SK-N-SH (cell line): ENCODE measurements at regions not wholly inside any gene's neighbourhood (a gene's known extent, or its start where the extent isn't known, plus 50 kb on each side); places are given as distances from the start of the nearest gene placed in this dataset.

Source experiments
- CTCF ChIA-PET: fragments of 300-600, 350-600 bp; formaldehyde crosslinking; extraction: SDS; loops from one replicate; lab custom pipeline; 2021; lab: Yijun Ruan, JAX
- POLR2A ChIA-PET: fragments of 350-600 bp; sonication (Branson Sonifier 250); formaldehyde crosslinking; extraction: SDS; loops from one replicate; lab custom pipeline; 2020; ENCODE audit warnings: antibody characterized with exemption, inconsistent platforms; lab: Yijun Ruan, JAX
- DNase-seq: peaks from one replicate; pipeline ENCODE4 v3.0.0; 2012
- H2AFZ ChIP-seq: fragments of 200-600 bp; sonication (generic); 2 replicates; pipeline ENCODE4 v1.8.1; 2016; ENCODE audit warnings: antibody characterized with exemption, mild to moderate bottlenecking, low read depth
- H3F3A ChIP-seq: fragments of 200-600 bp; sonication (generic); replicated peaks from 2 replicates; pipeline ENCODE3; 2016; ENCODE audit warnings: antibody characterized with exemption, mild to moderate bottlenecking; ENCODE audit not compliant: insufficient read depth
- H3K27ac ChIP-seq, 2 experiments: fragments of 200-500 bp in 1 of 2; fragments of 200-600 bp in 1 of 2; sonication (Bioruptor generic) in 1 of 2; sonication (generic), shearing (Covaris generic) in 1 of 2; 2 replicates each; pipeline versions ENCODE4 v1.5.1 to v1.6.1; 2014 to 2016; ENCODE audit warnings: low read depth in 2 of 2, inconsistent platforms in 1 of 2, low read length in 1 of 2, mild to moderate bottlenecking in 1 of 2, mixed read lengths in 1 of 2
- H3K27me3 ChIP-seq: fragments of 200-600 bp; sonication (generic), shearing (Covaris generic); 2 replicates; pipeline ENCODE4 v1.6.1; 2016; ENCODE audit warnings: mixed run types; ENCODE audit not compliant: insufficient read depth
- H3K36me3 ChIP-seq, 2 experiments: fragments of 200-500 bp in 1 of 2; fragments of 200-600 bp in 1 of 2; sonication (Bioruptor generic) in 1 of 2; sonication (generic) in 1 of 2; replicated peaks in 1 of 2; 2 replicates each; pipeline versions ENCODE3 to v1.5.1; 2014 to 2016; ENCODE audit warnings: low read length in 1 of 2, mild to moderate bottlenecking in 1 of 2; ENCODE audit not compliant: insufficient read depth in 2 of 2, control insufficient read depth in 1 of 2
- H3K4me1 ChIP-seq, 2 experiments: fragments of 200-500 bp in 1 of 2; fragments of 200-600 bp in 1 of 2; sonication (Bioruptor generic) in 1 of 2; sonication (generic), shearing (Covaris generic) in 1 of 2; 2 replicates each; pipeline versions ENCODE4 v1.5.1 to v1.6.1; 2014 to 2016; ENCODE audit warnings: low read depth in 1 of 2, low read length in 1 of 2, mixed run types in 1 of 2; ENCODE audit not compliant: insufficient read depth in 2 of 2, control insufficient read depth in 1 of 2
- H3K4me2 ChIP-seq: fragments of 200-600 bp; sonication (generic), shearing (Covaris generic); 2 replicates; pipeline ENCODE4 v1.6.1; 2017; ENCODE audit warnings: mixed run types
- H3K4me3 ChIP-seq, 2 experiments: fragments of 200-500 bp in 1 of 2; fragments of 200-600 bp in 1 of 2; sonication (Bioruptor generic) in 1 of 2; sonication (generic), shearing (Covaris generic) in 1 of 2; 2 replicates each; pipeline versions ENCODE4 v1.5.1 to v1.8.1; 2014 to 2016; ENCODE audit warnings: low read depth in 2 of 2, inconsistent platforms in 1 of 2, low read length in 1 of 2, mild to moderate bottlenecking in 1 of 2, mixed read lengths in 1 of 2, moderate library complexity in 1 of 2
- H3K79me2 ChIP-seq: fragments of 200-600 bp; sonication (generic); 2 replicates; pipeline ENCODE4 v1.8.1; 2017; ENCODE audit warnings: mild to moderate bottlenecking; ENCODE audit not compliant: insufficient read depth
- H3K9ac ChIP-seq: fragments of 200-600 bp; sonication (generic); 2 replicates; pipeline ENCODE4 v1.6.1; 2017; ENCODE audit warnings: mixed run types
- H3K9me2 ChIP-seq: fragments of 200-600 bp; sonication (generic); 2 replicates; pipeline ENCODE4 v1.6.1; 2017; ENCODE audit warnings: mixed run types
- H3K9me3 ChIP-seq: fragments of 200-600 bp; sonication (generic); 2 replicates; pipeline ENCODE4 v1.6.1; 2017; ENCODE audit warnings: mixed run types, mild to moderate bottlenecking, moderate library complexity
- H4K20me1 ChIP-seq: fragments of 200-600 bp; sonication (generic); 2 replicates; pipeline ENCODE4 v1.6.1; 2017; ENCODE audit warnings: mild to moderate bottlenecking, mixed run types; ENCODE audit not compliant: insufficient read depth
- FOSL2 ChIP-seq: IDR thresholded peaks from 2 replicates; pipeline ENCODE4 v1.4.0; 2012; ENCODE audit warnings: low read depth, mild to moderate bottlenecking, moderate library complexity, borderline replicate concordance
- NFIC ChIP-seq: IDR thresholded peaks from 2 replicates; pipeline ENCODE4 v1.4.0; 2012; ENCODE audit warnings: borderline replicate concordance
- NRF1 ChIP-seq: IDR thresholded peaks from 2 replicates; pipeline ENCODE4 v1.6.1; 2012; ENCODE audit warnings: low read depth, mild to moderate bottlenecking, low read length
- POLR2AphosphoS5 ChIP-seq: IDR thresholded peaks from 2 replicates; pipeline ENCODE4 v1.6.1; 2012; ENCODE audit warnings: low read depth, low read length
- RCOR1 ChIP-seq: fragments of 150-350 bp; IDR thresholded peaks from 2 replicates; pipeline ENCODE4 v1.6.1; 2017; ENCODE audit warnings: antibody characterized with exemption, low read length
- RXRA ChIP-seq: IDR thresholded peaks from 2 replicates; pipeline ENCODE4 v1.4.0; 2012; ENCODE audit warnings: low read depth, mild to moderate bottlenecking, borderline replicate concordance
- TEAD4 ChIP-seq: IDR thresholded peaks from 2 replicates; pipeline ENCODE4 v1.4.0; 2012; ENCODE audit warnings: mild to moderate bottlenecking, borderline replicate concordance; ENCODE audit not compliant: insufficient read depth
- WGBS: methylation state at CpG from one replicate; pipeline ENCODE4 v1.1.6; 2017; ENCODE audit warnings: low lambda C conversion rate; 5-methylcytosine and 5-hydroxymethylcytosine counted together
- TF ChIP-seq, protein P1 (sequence below): IDR thresholded peaks from 2 replicates; pipeline ENCODE4 v1.4.0; 2012; ENCODE audit warnings: low read depth, borderline replicate concordance
- TF ChIP-seq, protein P2 (sequence below): fragments of 150-350 bp; IDR thresholded peaks from 2 replicates; pipeline ENCODE4 v1.6.1; 2017; ENCODE audit warnings: antibody characterized with exemption, low read length, low read depth, borderline replicate concordance
- TF ChIP-seq, protein P3 (sequence below): IDR thresholded peaks from 2 replicates; pipeline ENCODE4 v1.6.1; 2012; ENCODE audit warnings: mild to moderate bottlenecking, low read depth, low read length, moderate library complexity

DNA sequence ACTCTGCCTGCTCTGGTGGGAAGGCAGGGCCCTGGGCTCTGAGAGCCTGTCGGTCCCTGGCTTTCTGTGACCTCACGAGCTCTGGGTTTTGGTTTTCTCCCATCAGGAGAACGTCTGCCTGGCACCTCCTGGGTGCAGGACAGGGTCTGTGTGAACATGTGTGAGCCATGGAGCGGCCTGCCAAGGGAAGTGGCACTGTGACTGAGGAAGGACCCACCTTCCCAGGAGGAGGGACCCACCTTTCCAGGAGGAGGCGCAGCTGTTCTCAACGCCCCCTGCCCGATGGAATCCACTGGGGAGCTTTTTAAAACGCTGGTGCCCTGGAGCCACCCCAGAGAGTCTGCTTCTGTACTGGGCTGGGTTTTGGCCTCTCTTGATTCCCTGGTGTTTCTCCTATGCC lies 168.7 kb downstream of the GLI2 start:
- Histone ChIP-seq H3K4me1 (peaks cover 0 to 66% of the 10 kb centered on the region in 2 experiments; a peak in 2 of 4 replicates), H2AFZ (no peak overlapping the region), H3F3A (no peaks in the 10 kb centered on the region), H3K36me3 (no peaks in the 10 kb centered on the region), H3K27ac (peak overlapping the region in 1 of 2 experiments; percentile 97; a peak in 2 of 4 replicates), H3K9ac (no peak overlapping the region), H3K9me2 (no peaks in the 10 kb centered on the region), H4K20me1 (peaks cover 3% of the 10 kb centered on the region; the same call in 1 of the 2 replicates), H3K79me2 (no peaks in the 10 kb centered on the region), H3K4me3 (no peak overlapping the region), H3K4me2 (no peak overlapping the region), H3K27me3 (no peaks in the 10 kb centered on the region), H3K9me3 (no peaks in the 10 kb centered on the region)
- no peak for TF ChIP-seq RXRA
- TF ChIP-seq FOSL2 = no peak
- TF ChIP-seq RCOR1 = no peak
- TF ChIP-seq, protein P1, sequence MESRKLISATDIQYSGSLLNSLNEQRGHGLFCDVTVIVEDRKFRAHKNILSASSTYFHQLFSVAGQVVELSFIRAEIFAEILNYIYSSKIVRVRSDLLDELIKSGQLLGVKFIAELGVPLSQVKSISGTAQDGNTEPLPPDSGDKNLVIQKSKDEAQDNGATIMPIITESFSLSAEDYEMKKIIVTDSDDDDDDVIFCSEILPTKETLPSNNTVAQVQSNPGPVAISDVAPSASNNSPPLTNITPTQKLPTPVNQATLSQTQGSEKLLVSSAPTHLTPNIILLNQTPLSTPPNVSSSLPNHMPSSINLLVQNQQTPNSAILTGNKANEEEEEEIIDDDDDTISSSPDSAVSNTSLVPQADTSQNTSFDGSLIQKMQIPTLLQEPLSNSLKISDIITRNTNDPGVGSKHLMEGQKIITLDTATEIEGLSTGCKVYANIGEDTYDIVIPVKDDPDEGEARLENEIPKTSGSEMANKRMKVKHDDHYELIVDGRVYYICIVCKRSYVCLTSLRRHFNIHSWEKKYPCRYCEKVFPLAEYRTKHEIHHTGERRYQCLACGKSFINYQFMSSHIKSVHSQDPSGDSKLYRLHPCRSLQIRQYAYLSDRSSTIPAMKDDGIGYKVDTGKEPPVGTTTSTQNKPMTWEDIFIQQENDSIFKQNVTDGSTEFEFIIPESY = no peak
- no peak for TF ChIP-seq NRF1
- TF ChIP-seq, protein P2, sequence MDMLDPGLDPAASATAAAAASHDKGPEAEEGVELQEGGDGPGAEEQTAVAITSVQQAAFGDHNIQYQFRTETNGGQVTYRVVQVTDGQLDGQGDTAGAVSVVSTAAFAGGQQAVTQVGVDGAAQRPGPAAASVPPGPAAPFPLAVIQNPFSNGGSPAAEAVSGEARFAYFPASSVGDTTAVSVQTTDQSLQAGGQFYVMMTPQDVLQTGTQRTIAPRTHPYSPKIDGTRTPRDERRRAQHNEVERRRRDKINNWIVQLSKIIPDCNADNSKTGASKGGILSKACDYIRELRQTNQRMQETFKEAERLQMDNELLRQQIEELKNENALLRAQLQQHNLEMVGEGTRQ = no peak
- TF ChIP-seq TEAD4 = no peak
- no peak for TF ChIP-seq NFIC
- no peak for TF ChIP-seq POLR2AphosphoS5
- TF ChIP-seq, protein P3, sequence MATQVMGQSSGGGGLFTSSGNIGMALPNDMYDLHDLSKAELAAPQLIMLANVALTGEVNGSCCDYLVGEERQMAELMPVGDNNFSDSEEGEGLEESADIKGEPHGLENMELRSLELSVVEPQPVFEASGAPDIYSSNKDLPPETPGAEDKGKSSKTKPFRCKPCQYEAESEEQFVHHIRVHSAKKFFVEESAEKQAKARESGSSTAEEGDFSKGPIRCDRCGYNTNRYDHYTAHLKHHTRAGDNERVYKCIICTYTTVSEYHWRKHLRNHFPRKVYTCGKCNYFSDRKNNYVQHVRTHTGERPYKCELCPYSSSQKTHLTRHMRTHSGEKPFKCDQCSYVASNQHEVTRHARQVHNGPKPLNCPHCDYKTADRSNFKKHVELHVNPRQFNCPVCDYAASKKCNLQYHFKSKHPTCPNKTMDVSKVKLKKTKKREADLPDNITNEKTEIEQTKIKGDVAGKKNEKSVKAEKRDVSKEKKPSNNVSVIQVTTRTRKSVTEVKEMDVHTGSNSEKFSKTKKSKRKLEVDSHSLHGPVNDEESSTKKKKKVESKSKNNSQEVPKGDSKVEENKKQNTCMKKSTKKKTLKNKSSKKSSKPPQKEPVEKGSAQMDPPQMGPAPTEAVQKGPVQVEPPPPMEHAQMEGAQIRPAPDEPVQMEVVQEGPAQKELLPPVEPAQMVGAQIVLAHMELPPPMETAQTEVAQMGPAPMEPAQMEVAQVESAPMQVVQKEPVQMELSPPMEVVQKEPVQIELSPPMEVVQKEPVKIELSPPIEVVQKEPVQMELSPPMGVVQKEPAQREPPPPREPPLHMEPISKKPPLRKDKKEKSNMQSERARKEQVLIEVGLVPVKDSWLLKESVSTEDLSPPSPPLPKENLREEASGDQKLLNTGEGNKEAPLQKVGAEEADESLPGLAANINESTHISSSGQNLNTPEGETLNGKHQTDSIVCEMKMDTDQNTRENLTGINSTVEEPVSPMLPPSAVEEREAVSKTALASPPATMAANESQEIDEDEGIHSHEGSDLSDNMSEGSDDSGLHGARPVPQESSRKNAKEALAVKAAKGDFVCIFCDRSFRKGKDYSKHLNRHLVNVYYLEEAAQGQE = no peak
- DNase-seq = peak; percentile 44
- WGBS = 79% methylated on average over 5 of the region's 8 CpGs
- POLR2A ChIA-PET = interaction anchor here (0.7 to 1.5 kb wide), 2 partner anchors 124 to 334 kb away, joined by 3 to 4 read pairs; no protein-coding TSS in a partner anchor
- CTCF ChIA-PET = interaction anchor here (0.8 to 4.9 kb wide), 7 partner anchors 9 to 209 kb away, joined by 3 to 27 read pairs (median 4); no protein-coding TSS in a partner anchor
